GM23338 (cell line): ENCODE measurements at regions not wholly inside any gene's neighbourhood (a gene's known extent, or its start where the extent isn't known, plus 50 kb on each side); places are given as distances from the start of the nearest gene placed in this dataset.

Experiments
- CREB1 ChIP-seq: fragments of 250-450 bp; sonication (Bioruptor Pico); IDR thresholded peaks from 2 replicates; pipeline ENCODE4 v1.5.0; 2020; ENCODE audit warnings: low read depth, mild to moderate bottlenecking, moderate library complexity
- ETS1 ChIP-seq: IDR thresholded peaks from 2 replicates; pipeline ENCODE4 v1.6.1; 2016; ENCODE audit warnings: antibody characterized with exemption
- EZH2 ChIP-seq: fragments of 200-600 bp; sonication (generic); IDR thresholded peaks from one replicate; pipeline ENCODE4 v1.8.0; 2017; ENCODE audit warnings: antibody characterized with exemption, mild to moderate bottlenecking, low read depth; ENCODE audit not compliant: unreplicated experiment
- EZH2phosphoT487 ChIP-seq: fragments of 200-600 bp; sonication (generic); IDR thresholded peaks from one replicate; pipeline ENCODE4 v1.8.1; 2018; ENCODE audit warnings: antibody characterized with exemption; ENCODE audit not compliant: unreplicated experiment
- JUNB ChIP-seq: IDR thresholded peaks from one replicate; pipeline ENCODE4 v1.6.1; 2016; ENCODE audit warnings: antibody characterized with exemption; ENCODE audit not compliant: unreplicated experiment
- NANOG ChIP-seq: IDR thresholded peaks from 2 replicates; pipeline ENCODE4 v1.6.1; 2016; ENCODE audit warnings: antibody characterized with exemption, borderline replicate concordance
- POLR2AphosphoS5 ChIP-seq: IDR thresholded peaks from 2 replicates; pipeline ENCODE4 v1.6.1; 2016; ENCODE audit warnings: antibody characterized with exemption, low read depth
- REST ChIP-seq: IDR thresholded peaks from one replicate; pipeline ENCODE4 v1.6.1; 2018; ENCODE audit warnings: antibody characterized with exemption; ENCODE audit not compliant: unreplicated experiment
- ZNF114 ChIP-seq: fragments of 250-450 bp; sonication (Bioruptor Pico); IDR thresholded peaks from 2 replicates; pipeline ENCODE4 v1.5.0; 2020; ENCODE audit warnings: mild to moderate bottlenecking, moderate library complexity
- TF ChIP-seq, protein P1 (sequence below), 2 experiments: fragments of 200-600 bp in 1 of 2; sonication (generic) in 1 of 2; conservative IDR thresholded peaks; 2 replicates each; pipeline versions ENCODE4 v1.5.1 to v1.6.1; 2016 to 2017; ENCODE audit warnings: antibody characterized with exemption in 2 of 2, low read depth in 2 of 2, mild to moderate bottlenecking in 2 of 2, moderate library complexity in 1 of 2

- TF ChIP-seq, protein P1, sequence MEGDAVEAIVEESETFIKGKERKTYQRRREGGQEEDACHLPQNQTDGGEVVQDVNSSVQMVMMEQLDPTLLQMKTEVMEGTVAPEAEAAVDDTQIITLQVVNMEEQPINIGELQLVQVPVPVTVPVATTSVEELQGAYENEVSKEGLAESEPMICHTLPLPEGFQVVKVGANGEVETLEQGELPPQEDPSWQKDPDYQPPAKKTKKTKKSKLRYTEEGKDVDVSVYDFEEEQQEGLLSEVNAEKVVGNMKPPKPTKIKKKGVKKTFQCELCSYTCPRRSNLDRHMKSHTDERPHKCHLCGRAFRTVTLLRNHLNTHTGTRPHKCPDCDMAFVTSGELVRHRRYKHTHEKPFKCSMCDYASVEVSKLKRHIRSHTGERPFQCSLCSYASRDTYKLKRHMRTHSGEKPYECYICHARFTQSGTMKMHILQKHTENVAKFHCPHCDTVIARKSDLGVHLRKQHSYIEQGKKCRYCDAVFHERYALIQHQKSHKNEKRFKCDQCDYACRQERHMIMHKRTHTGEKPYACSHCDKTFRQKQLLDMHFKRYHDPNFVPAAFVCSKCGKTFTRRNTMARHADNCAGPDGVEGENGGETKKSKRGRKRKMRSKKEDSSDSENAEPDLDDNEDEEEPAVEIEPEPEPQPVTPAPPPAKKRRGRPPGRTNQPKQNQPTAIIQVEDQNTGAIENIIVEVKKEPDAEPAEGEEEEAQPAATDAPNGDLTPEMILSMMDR (conservative IDR thresholded peaks at IDR 0.05; ENCODE audit: low read depth in 2 of 2) = no peak
- TF ChIP-seq POLR2AphosphoS5 (no peak), JUNB (no peak), EZH2 (no peak), REST (no peak), EZH2phosphoT487 (no peak), CREB1 (CRISPR knock-in tag) (no peak), NANOG (no peak), ETS1 (no peak), ZNF114 (CRISPR knock-in tag) (no peak)
These were observed 89.3 kb downstream of the MACIR start for GRCh38 chr5:103347716-103348423.
